SK-N-MC (cell line): ENCODE measurements at regions not wholly inside any gene's neighbourhood (a gene's known extent, or its start where the extent isn't known, plus 50 kb on each side); places are given as distances from the start of the nearest gene placed in this dataset.

Source experiments
- DNase-seq: peaks from one replicate; pipeline ENCODE4 v3.0.0-alpha.2; 2011; ENCODE audit warnings: low read depth, low spot score
- H3K27ac ChIP-seq: fragments of 200-600 bp; sonication (generic); 2 replicates; pipeline ENCODE4 v1.5.1; 2016; ENCODE audit warnings: mixed run types
- H3K36me3 ChIP-seq: fragments of 200-600 bp; sonication (generic); 2 replicates; pipeline ENCODE4 v1.6.1; 2017; ENCODE audit warnings: antibody characterized with exemption, low read length, mixed read lengths; ENCODE audit not compliant: insufficient read depth
- H3K4me3 ChIP-seq: fragments of 200-600 bp; sonication (generic); 2 replicates; pipeline ENCODE4 v1.5.1; 2016
- H3K9ac ChIP-seq: fragments of 200-600 bp; sonication (generic); 2 replicates; pipeline ENCODE4 v1.8.0; 2017; ENCODE audit warnings: mixed run types, mixed read lengths; ENCODE audit not compliant: insufficient read length
- H3K9me3 ChIP-seq: fragments of 200-600 bp; sonication (generic); 2 replicates; pipeline ENCODE4 v1.6.1; 2017; ENCODE audit warnings: low read depth, mild to moderate bottlenecking, antibody characterized with exemption, low read length, moderate library complexity, mixed read lengths
- EZH2 ChIP-seq: fragments of 200-600 bp; sonication (generic); IDR thresholded peaks from one replicate; pipeline ENCODE4 v1.6.1; 2017; ENCODE audit warnings: antibody characterized with exemption
- FOXP2 ChIP-seq: optimal IDR thresholded peaks from 2 replicates; pipeline ENCODE3; 2011; ENCODE audit warnings: mild to moderate bottlenecking, moderate library complexity; ENCODE audit not compliant: insufficient read depth; ENCODE audit errors: extremely low read length, control extremely low read depth
- POLR2AphosphoS5 ChIP-seq: IDR thresholded peaks from 2 replicates; pipeline ENCODE4 v1.6.1; 2012; ENCODE audit warnings: mild to moderate bottlenecking, low read depth, low read length, borderline replicate concordance

DNA sequence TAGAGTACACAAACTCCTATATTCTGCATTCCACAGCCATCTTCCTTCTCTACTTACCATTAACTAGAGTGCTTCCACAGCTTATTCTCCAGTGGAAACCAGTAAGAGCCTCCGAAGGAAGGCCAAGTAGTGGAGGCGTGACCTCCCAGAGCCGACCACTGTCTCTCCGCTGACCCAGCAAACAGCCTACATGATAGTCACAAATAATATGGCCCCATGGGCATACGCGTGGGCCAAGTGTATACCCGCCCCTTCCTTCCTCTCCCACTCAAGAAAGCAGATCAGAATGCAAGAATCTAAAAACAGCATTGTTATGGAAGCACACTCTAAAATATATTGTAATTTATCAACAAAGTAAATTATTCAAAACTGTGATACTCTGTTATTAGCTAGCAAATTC, 526.6 kb upstream of the JARID2 start:
- no peak overlapping the region for H3K4me3 ChIP-seq

DNA sequence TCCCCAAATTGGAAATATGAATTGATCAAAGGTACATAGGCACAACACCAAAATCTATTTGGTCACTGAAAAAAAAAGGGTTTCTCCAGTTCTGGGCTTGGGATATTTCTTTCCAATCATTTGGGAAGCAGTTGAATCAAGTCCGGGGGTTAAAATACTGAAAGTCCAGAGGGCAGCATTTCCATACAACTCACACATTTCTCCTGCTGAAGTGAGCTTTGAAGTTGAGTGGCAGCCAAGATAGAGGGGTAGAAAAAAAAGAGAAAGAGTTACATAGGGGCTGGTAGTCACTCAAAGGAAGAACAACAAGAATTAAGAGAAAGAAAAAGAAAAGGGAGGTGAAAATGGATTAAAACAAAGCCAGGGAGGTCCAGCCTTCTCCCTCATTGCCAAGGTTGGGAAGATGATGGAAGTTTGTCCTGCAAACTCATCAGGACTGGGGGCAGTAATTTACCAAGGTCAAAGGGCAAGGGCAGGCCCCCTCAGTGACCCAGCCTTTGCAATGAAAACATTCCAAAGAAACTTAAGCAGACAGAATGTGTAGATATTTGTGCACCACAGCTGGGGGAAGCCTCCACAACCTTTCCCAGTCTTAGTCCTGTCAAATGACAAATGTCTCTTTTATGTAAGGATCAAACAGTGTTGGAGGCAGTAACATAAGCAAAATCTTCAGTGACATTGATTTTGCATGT, 525.3 kb upstream of the JARID2 start:
- Histone ChIP-seq H3K9ac (no peak overlapping the region), H3K36me3 (no peaks in the 10 kb centered on the region), H3K4me3 (no peak overlapping the region), H3K9me3 (no peaks in the 10 kb centered on the region), H3K27ac (no peak overlapping the region)
- no peak for DNase-seq
- TF ChIP-seq EZH2: no peak

More for the DNA sequence above, 526.6 kb upstream of the JARID2 start:
- Histone ChIP-seq H3K36me3 (no peaks in the 10 kb centered on the region), H3K27ac (peak overlapping the region; percentile 15; the same call in 1 of the 2 replicates), H3K9me3 (no peaks in the 10 kb centered on the region), H3K9ac (no peak overlapping the region)
- DNase-seq: no peak
- no peak for TF ChIP-seq POLR2AphosphoS5
- TF ChIP-seq FOXP2: no peak
- no peak for TF ChIP-seq EZH2

DNA sequence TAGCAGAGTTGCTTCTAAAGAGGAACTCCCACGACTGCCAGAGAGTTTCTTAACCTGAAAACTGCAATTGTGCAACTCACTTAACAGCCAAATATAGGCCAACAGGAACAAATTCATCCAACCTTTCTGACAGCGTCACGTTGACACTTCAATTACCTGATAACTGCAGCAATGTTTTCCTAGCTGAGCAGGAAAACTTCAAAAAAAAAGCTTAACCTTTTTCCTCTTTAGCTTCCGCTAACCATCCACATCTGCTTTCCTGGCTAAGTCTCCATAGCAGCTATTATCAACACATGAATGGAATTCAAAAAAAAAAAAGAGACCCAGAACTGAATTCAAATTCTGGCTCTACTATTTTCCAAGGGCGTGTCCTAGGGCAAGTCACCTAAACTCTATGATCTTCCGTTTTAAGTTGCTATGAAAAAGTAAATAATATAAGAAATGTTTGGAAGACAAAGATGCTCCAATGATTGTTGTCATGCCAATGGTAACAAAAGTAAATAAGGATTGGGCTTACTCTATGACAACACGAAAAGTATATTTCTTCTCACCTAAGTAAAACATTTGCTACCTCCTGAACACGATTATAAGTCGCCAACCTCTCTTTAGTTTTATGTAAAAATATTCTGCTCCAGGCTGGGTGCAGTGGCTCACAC, 524.6 kb upstream of the JARID2 start:
- Histone ChIP-seq H3K36me3 (no peaks in the 10 kb centered on the region), H3K9me3 (no peaks in the 10 kb centered on the region), H3K4me3 (no peak overlapping the region), H3K9ac (no peak overlapping the region), H3K27ac (no peak overlapping the region)
- TF ChIP-seq EZH2 (no peak), POLR2AphosphoS5 (no peak), FOXP2 (no peak)
- no peak for DNase-seq

DNA sequence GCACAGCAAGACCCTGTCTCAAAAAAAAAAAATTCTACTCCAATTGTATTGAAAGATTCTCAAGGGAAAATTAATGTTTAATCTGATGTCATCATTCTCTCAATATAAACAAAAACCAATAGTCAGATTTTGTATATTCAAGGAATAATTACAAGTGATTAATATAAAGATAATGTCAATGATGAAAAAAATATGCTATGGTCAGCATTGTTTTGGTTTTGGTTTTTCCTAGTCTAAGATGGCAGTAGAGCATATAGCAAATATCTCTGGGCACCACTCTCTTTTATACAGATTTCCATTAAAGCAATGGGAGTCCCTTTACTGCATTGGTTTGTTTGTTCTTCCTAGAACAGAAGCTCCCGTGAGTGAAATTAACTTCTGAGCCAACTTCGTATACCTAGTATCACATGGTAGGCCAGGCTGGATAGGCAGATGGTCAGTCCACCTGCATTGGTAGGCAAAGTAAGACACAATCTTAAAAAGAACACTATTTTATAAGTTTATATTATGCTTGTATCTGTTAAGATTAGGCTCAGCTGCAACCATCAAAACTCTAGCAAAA, 523.8 kb upstream of the JARID2 start:
- H3K9me3 ChIP-seq: no peaks in the 10 kb centered on the region

DNA sequence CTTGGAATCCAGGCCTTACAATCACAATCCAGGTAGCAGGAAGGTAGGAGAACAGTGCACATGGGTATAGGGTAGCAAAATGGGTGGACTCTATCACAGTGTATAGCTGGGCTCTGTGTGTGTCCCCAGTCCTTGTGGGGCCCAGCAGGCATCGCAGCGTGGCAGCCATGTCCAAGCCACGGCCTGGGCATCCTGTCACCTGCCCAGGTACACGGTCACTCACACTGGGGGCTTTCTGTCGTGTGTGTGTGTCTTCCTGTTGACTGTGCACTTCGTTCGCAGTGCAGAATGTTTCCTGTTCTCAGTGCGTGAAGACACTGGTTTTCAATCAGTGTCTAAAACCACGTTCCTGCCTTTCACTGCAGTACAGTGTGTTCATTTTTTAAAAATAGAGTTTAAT, 523.2 kb upstream of the JARID2 start:
- no peaks in the 10 kb centered on the region for H3K9me3 ChIP-seq
- TF ChIP-seq POLR2AphosphoS5 (no peak), FOXP2 (no peak), EZH2 (no peak)
- no peak overlapping the region for H3K4me3 ChIP-seq
- no peak for DNase-seq
- no peak overlapping the region for H3K27ac ChIP-seq
- H3K36me3 ChIP-seq: no peaks in the 10 kb centered on the region
- H3K9ac ChIP-seq: no peak overlapping the region

More for the DNA sequence above, 523.8 kb upstream of the JARID2 start:
- no peak overlapping the region for H3K4me3 ChIP-seq
- H3K27ac ChIP-seq: no peak overlapping the region
- TF ChIP-seq EZH2 (no peak), POLR2AphosphoS5 (no peak), FOXP2 (no peak)
- H3K36me3 ChIP-seq: no peaks in the 10 kb centered on the region
- DNase-seq: no peak
- H3K9ac ChIP-seq: no peak overlapping the region

DNA sequence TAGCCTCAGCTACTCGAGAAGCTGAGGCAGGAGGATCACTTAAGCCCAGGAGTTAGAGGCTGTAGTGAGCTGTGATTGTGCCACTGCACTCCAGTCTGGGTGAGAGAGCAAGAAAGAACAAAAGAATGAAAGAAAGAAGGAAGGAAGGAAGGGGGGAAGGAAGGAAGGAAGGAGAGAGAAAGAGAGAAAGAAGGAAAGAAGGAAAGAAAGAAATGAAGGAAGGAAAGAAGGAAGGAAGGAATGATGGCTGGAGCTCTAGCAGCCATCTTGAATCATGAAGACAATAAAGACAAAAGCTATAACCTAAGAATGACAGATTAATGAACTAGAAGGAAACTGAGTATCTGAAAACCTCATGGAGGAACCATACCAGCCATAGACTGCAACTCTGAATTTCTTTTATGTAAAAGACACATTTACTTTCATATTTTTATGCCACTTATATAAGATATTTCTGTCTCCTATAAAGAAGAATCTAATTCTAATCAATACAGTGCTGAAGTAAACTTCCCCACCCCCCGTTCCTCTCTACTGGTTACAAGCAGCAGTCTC, 522.3 kb upstream of the JARID2 start:
- no peaks in the 10 kb centered on the region for H3K36me3 ChIP-seq
- H3K27ac ChIP-seq: no peak overlapping the region
- TF ChIP-seq FOXP2 (no peak), POLR2AphosphoS5 (no peak), EZH2 (no peak)
- no peak overlapping the region for H3K9ac ChIP-seq
- H3K4me3 ChIP-seq: no peak overlapping the region
- no peak for DNase-seq
- H3K9me3 ChIP-seq: no peaks in the 10 kb centered on the region

DNA sequence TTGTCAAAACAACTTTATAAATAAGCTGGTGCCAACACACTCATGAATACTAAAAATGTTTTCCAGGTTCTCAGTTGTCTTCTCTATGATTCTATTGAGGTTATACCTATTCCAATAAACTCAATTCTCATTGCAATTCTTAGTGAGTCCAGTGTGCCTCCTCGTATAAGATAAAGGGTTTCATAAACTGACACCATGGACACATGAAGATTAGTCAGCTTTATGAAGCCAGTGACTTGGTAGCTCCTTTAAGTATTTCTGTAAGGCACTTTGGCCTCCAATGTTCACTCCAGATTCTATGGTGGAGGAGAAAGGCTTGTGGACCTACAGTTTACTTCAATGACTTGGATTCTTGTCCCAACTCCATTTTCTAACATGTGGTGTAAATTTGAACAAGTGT, 521.3 kb upstream of the JARID2 start:
- Histone ChIP-seq H3K9ac (no peak overlapping the region), H3K4me3 (no peak overlapping the region), H3K27ac (no peak overlapping the region), H3K9me3 (no peaks in the 10 kb centered on the region), H3K36me3 (no peaks in the 10 kb centered on the region)
- TF ChIP-seq FOXP2 (no peak), EZH2 (no peak), POLR2AphosphoS5 (no peak)
- no peak for DNase-seq

DNA sequence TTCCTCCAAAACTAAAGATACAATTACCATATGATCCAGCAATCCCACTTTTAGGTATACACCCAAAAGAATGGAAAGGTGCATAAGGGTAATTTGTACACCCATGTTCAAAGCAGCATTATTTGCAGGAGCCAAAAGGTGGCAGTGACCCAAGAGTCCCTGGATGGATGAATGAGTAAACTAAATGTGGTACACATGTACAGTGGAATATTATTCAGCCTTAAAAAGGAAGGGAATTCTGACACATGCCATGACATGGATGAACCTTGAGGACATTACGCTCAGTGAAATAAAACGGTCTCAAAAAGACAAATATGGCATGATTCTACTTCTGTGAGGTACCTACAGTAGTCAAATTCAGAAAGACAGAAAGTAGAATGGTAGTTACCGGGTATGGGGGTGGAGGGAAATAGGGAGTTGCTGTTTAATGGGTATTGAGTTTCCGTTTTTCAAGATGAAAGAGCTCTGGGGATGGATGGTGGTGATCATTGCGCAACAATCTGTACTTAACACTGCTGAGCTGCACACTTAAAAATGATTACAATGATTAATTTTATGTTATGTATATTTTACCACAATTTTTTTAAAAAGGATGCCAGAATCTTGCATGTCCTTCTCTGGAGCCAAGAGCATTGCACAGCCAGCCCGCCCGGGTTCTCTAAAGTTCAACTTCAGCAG, 518.9 kb upstream of the JARID2 start:
- Histone ChIP-seq H3K9ac (no peak overlapping the region), H3K4me3 (no peak overlapping the region), H3K36me3 (no peaks in the 10 kb centered on the region), H3K9me3 (no peaks in the 10 kb centered on the region), H3K27ac (no peak overlapping the region)
- TF ChIP-seq FOXP2 (no peak), POLR2AphosphoS5 (peak; percentile 35; the same call in 1 of the 2 replicates)
- DNase-seq: peak; percentile 81
